Stimulated activated naive CD4-positive, alpha-beta T cell (primary cell): ENCODE measurements at regions not wholly inside any gene's neighbourhood (a gene's known extent, or its start where the extent isn't known, plus 50 kb on each side); places are given as distances from the start of the nearest gene placed in this dataset.

Experiments
- DNase-seq, 6 experiments: peaks; one replicate each; lab custom pipeline; 2025; lab: John Stamatoyannopoulos, UW

- DNase-seq: no peak
Observed at GRCh38 chr5:4196744-4197143, 601.1 kb downstream of the IRX1 start.

GRCh38 chr5:4197151-4197550 is 601.5 kb downstream of the IRX1 start:
- DNase-seq: no peak

- DNase-seq: no peak
Observed at GRCh38 chr5:4198461-4198860, 602.8 kb downstream of the IRX1 start.

GRCh38 chr5:4199049-4199841 is 603.6 kb downstream of the IRX1 start:
- no peak for DNase-seq

- DNase-seq: no peak
Observed at GRCh38 chr5:4203146-4203545, 607.5 kb downstream of the IRX1 start.

GRCh38 chr5:4204276-4205141 is 608.9 kb downstream of the IRX1 start:
- DNase-seq: no peak

- no peak for DNase-seq
Observed at GRCh38 chr5:4205398-4205797, 609.8 kb downstream of the IRX1 start.

GRCh38 chr5:4206127-4206526 is 610.5 kb downstream of the IRX1 start:
- no peak for DNase-seq

GRCh38 chr5:4207486-4207885 is 611.9 kb downstream of the IRX1 start:
- no peak for DNase-seq

- DNase-seq: no peak
Observed at GRCh38 chr5:4208537-4208936, 612.9 kb downstream of the IRX1 start.

- DNase-seq: no peak
Observed at GRCh38 chr5:4208996-4209395, 613.4 kb downstream of the IRX1 start.

GRCh38 chr5:4212071-4212739 is 616.6 kb downstream of the IRX1 start:
- no peak for DNase-seq

- no peak for DNase-seq
Observed at GRCh38 chr5:4212981-4213819, 617.6 kb downstream of the IRX1 start.

- no peak for DNase-seq
Observed at GRCh38 chr5:4215143-4215542, 619.5 kb downstream of the IRX1 start.

GRCh38 chr5:4216142-4216541 is 620.5 kb downstream of the IRX1 start:
- no peak for DNase-seq

GRCh38 chr5:4220016-4220415 is 624.4 kb downstream of the IRX1 start:
- no peak for DNase-seq

GRCh38 chr5:4221048-4221447 is 625.4 kb downstream of the IRX1 start:
- no peak for DNase-seq

- DNase-seq: no peak
Observed at GRCh38 chr5:4222147-4222546, 626.5 kb downstream of the IRX1 start.

GRCh38 chr5:4222821-4223220 is 627.2 kb downstream of the IRX1 start:
- DNase-seq: no peak

GRCh38 chr5:4225741-4226140 is 630.1 kb downstream of the IRX1 start:
- DNase-seq: no peak

- DNase-seq: no peak
Observed at GRCh38 chr5:4226565-4226964, 630.9 kb downstream of the IRX1 start.

GRCh38 chr5:4228708-4229107 is 633.1 kb downstream of the IRX1 start:
- DNase-seq: no peak
